ENCODE measurements at regions not wholly inside any gene's neighbourhood (a gene's known extent, or its start where the extent isn't known, plus 50 kb on each side); places are given as distances from the start of the nearest gene placed in this dataset.

- TF ChIP-seq ZNF462 (CRISPR knock-in tag; IDR thresholded peaks at IDR 0.05) (no peak), ETS1 (IDR thresholded peaks at IDR 0.05) (no peak), EZH2 (IDR thresholded peaks at IDR 0.05; ENCODE audit: low read depth, unreplicated experiment) (no peak), JUNB (IDR thresholded peaks at IDR 0.05; ENCODE audit: unreplicated experiment) (no peak), REST (IDR thresholded peaks at IDR 0.05; ENCODE audit: unreplicated experiment) (no peak), CREB1 (CRISPR knock-in tag; IDR thresholded peaks at IDR 0.05; ENCODE audit: low read depth) (no peak), CTCF (conservative IDR thresholded peaks at IDR 0.05; ENCODE audit: low read depth in 2 of 2) (no peak)
Observed at GRCh38 chr14:101029668-101030290, 126.3 kb upstream of the RTL1 start (continued).
